NB4 (cell line): ENCODE measurements at regions not wholly inside any gene's neighbourhood (a gene's known extent, or its start where the extent isn't known, plus 50 kb on each side); places are given as distances from the start of the nearest gene placed in this dataset.
"Not testable (repeated sequence)": the region's sequence is repeated elsewhere in the genome, so short reads cannot be mapped to it uniquely, and the experiment has no call there.

ENCODE experiments used
- DNase-seq: peaks from one replicate; pipeline ENCODE4 v3.0.0; 2010; ENCODE audit warnings: low read depth
- H3K4me3 ChIP-seq: one replicate; pipeline ENCODE4 v1.5.1; 2011; ENCODE audit warnings: mild to moderate bottlenecking, low read depth, low read length, moderate library complexity
- MAX ChIP-seq: IDR thresholded peaks from 2 replicates; pipeline ENCODE4 v1.6.1; 2011; ENCODE audit warnings: low read depth, low read length
- MYC ChIP-seq: IDR thresholded peaks from 2 replicates; pipeline ENCODE4 v1.6.1; 2011; ENCODE audit warnings: low read depth, low read length
- POLR2A ChIP-seq: IDR thresholded peaks from 2 replicates; pipeline ENCODE4 v1.6.1; 2011; ENCODE audit warnings: mild to moderate bottlenecking; ENCODE audit not compliant: insufficient read length; ENCODE audit errors: extremely low read depth
- TF ChIP-seq, protein P1 (sequence below): IDR thresholded peaks from one replicate; pipeline ENCODE4 v1.5.1; 2012; ENCODE audit warnings: low read depth, low read length

GRCh38 chr15:87538327-87538834 lies 718.2 kb downstream of the NTRK3 start:
- H3K4me3 ChIP-seq, result no peak overlapping the region
- TF ChIP-seq, protein P1, sequence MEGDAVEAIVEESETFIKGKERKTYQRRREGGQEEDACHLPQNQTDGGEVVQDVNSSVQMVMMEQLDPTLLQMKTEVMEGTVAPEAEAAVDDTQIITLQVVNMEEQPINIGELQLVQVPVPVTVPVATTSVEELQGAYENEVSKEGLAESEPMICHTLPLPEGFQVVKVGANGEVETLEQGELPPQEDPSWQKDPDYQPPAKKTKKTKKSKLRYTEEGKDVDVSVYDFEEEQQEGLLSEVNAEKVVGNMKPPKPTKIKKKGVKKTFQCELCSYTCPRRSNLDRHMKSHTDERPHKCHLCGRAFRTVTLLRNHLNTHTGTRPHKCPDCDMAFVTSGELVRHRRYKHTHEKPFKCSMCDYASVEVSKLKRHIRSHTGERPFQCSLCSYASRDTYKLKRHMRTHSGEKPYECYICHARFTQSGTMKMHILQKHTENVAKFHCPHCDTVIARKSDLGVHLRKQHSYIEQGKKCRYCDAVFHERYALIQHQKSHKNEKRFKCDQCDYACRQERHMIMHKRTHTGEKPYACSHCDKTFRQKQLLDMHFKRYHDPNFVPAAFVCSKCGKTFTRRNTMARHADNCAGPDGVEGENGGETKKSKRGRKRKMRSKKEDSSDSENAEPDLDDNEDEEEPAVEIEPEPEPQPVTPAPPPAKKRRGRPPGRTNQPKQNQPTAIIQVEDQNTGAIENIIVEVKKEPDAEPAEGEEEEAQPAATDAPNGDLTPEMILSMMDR, result no peak
- TF ChIP-seq MYC (no peak), POLR2A (no peak), MAX (no peak)
- DNase-seq, result no peak

- no peak for TF ChIP-seq POLR2A
- TF ChIP-seq MAX, result no peak
- no peak for TF ChIP-seq MYC
- TF ChIP-seq, protein P1, result no peak
- no peak for DNase-seq
These were observed 719.2 kb downstream of the NTRK3 start for GRCh38 chr15:87537295-87537694.

GRCh38 chr15:87533637-87534036 lies 722.9 kb downstream of the NTRK3 start:
- H3K4me3 ChIP-seq, DNase-seq: not testable (repeated sequence)

More at GRCh38 chr15:87537295-87537694, 719.2 kb downstream of the NTRK3 start:
- no peak overlapping the region for H3K4me3 ChIP-seq

DNA sequence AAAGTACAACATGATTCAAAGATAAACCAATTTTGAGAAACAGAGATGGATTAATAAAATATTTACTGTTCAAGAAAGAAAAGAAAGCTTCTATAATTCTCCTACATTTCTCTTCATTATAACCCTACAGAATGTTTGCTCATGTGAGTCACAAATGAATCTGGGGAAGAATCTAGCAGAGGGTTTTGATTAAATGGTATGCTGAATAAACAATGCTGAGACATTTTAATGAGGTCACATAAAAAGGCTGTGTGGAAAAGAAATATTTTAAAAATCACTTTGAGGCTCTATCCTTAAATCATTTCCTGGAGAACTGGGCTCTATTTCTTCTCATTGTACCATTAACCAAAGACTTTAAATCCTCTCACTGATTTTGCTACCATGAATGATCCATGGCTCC lies 727.7 kb downstream of the NTRK3 start:
- H3K4me3 ChIP-seq, result no peak overlapping the region
- DNase-seq, result no peak
- TF ChIP-seq POLR2A, result no peak
- TF ChIP-seq MAX, result no peak
- TF ChIP-seq, protein P1, result no peak
- TF ChIP-seq MYC, result no peak

DNA sequence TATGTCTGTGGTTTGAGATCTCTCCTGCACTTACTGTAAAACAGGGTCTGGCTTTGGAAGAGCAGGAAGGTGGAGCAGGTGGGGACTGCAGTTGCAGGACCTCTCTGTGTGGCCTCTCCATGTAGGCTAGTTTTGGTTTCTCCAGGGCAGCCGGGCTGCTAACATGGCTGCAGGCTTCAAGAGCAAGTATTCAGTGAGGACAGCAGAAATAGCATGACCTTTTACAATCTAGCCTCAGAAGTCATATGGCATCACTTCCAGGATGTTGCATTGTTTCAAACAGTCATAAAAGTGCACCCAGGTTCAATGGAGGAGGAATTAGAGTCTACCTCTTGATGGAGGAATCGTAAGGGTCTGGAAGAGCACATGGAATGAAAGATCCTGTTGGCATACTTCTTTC lies 728.7 kb downstream of the NTRK3 start:
- TF ChIP-seq, protein P1, result no peak
- TF ChIP-seq MYC, result no peak
- no peak for TF ChIP-seq MAX
- TF ChIP-seq POLR2A, result no peak
- no peak for DNase-seq

GRCh38 chr15:87527416-87527815 lies 729.1 kb downstream of the NTRK3 start:
- no peak for DNase-seq
- H3K4me3 ChIP-seq, result no peak overlapping the region

More for the DNA sequence above, 728.7 kb downstream of the NTRK3 start:
- H3K4me3 ChIP-seq, result no peak overlapping the region

More at GRCh38 chr15:87527416-87527815, 729.1 kb downstream of the NTRK3 start:
- TF ChIP-seq POLR2A (no peak), MAX (no peak), MYC (no peak)
- TF ChIP-seq, protein P1, result no peak
